ENCODE measurements at regions not wholly inside any gene's neighbourhood (a gene's known extent, or its start where the extent isn't known, plus 50 kb on each side); places are given as distances from the start of the nearest gene placed in this dataset.

DNA sequence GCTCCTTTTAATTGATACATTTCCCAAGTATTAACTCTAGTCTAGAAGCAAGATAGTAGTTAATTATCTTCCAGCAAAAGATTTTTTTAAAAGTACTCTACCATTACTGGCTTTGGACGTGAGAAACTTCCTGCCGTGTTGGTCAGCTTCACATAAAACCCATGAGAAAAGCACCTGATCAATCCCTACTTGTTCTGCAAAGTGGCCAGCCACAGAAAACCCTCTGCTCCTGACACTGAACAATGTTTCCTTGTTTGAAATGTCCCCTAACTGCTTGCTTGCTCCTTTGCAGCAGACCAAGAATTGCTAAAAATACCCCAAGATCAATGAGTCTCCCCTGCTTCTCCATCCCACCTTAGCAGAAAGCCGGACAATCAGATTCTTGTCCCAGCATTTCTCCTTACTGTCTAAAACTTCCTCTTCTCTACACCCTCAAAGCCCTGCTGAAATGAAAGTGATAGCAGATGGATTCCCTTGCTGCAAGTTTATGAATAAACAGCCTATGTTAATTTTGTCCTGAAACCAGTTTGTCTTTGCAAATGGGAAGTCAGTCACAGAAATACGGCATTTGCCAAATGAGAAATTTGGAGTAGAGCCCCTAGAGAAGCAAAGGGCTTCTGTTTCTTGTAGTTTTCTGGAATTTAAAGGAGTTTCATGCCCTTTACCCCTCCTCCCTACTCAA is 207.1 kb upstream of the ARHGAP20 start:
- Histone ChIP-seq H3K9ac (no peak overlapping the region), H3K79me2 (no peaks in the 10 kb centered on the region), H3K4me3 (ENCODE audit: low read depth, low read length) (no peak overlapping the region), H2AFZ (no peak overlapping the region), H3K27me3 (ENCODE audit: control insufficient read depth, insufficient read depth, low read length) (no peaks in the 10 kb centered on the region), H3K4me2 (ENCODE audit: low read length) (no peak overlapping the region), H3K36me3 (ENCODE audit: control insufficient read depth, insufficient read depth, low read length) (no peaks in the 10 kb centered on the region), H3K27ac (no peak overlapping the region), H3K9me3 (ENCODE audit: control insufficient read depth, low read length) (no peaks in the 10 kb centered on the region), H3K4me1 (no peaks in the 10 kb centered on the region)
- TF ChIP-seq, protein P1, sequence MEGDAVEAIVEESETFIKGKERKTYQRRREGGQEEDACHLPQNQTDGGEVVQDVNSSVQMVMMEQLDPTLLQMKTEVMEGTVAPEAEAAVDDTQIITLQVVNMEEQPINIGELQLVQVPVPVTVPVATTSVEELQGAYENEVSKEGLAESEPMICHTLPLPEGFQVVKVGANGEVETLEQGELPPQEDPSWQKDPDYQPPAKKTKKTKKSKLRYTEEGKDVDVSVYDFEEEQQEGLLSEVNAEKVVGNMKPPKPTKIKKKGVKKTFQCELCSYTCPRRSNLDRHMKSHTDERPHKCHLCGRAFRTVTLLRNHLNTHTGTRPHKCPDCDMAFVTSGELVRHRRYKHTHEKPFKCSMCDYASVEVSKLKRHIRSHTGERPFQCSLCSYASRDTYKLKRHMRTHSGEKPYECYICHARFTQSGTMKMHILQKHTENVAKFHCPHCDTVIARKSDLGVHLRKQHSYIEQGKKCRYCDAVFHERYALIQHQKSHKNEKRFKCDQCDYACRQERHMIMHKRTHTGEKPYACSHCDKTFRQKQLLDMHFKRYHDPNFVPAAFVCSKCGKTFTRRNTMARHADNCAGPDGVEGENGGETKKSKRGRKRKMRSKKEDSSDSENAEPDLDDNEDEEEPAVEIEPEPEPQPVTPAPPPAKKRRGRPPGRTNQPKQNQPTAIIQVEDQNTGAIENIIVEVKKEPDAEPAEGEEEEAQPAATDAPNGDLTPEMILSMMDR (IDR thresholded peaks at IDR 0.05): no peak

DNA sequence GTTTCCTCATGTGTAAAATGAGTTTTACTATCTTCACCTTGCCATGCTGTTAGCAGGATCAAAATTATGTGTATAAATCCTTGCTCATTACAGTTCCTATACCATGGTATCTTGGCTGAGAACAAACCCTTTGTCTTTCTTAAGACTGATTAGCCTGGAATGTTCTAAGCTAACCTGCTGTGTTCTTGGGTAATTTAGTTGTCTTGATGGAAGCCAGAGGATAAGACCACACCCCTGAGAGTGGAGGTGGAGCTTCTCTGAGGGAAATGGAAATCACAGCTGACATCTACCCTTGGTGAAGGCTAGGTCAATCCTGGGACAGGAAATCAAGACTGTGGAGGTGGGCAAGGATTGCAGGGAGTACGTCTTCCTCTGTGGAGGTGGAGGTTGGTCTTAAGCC is 206.1 kb upstream of the ARHGAP20 start:
- H3K9me3 ChIP-seq (ENCODE audit: control insufficient read depth, low read length): no peaks in the 10 kb centered on the region
- TF ChIP-seq, protein P1 (IDR thresholded peaks at IDR 0.05): no peak
- no peak overlapping the region for H3K4me3 ChIP-seq (ENCODE audit: low read depth, low read length)
- no peaks in the 10 kb centered on the region for H3K36me3 ChIP-seq (ENCODE audit: control insufficient read depth, insufficient read depth, low read length)
- H3K4me1 ChIP-seq: no peaks in the 10 kb centered on the region
- no peak overlapping the region for H3K4me2 ChIP-seq (ENCODE audit: low read length)
- no peak overlapping the region for H3K9ac ChIP-seq
- no peak overlapping the region for H3K27ac ChIP-seq
- no peaks in the 10 kb centered on the region for H3K79me2 ChIP-seq
- H3K27me3 ChIP-seq (ENCODE audit: control insufficient read depth, insufficient read depth, low read length): no peaks in the 10 kb centered on the region
- H2AFZ ChIP-seq: no peak overlapping the region

DNA sequence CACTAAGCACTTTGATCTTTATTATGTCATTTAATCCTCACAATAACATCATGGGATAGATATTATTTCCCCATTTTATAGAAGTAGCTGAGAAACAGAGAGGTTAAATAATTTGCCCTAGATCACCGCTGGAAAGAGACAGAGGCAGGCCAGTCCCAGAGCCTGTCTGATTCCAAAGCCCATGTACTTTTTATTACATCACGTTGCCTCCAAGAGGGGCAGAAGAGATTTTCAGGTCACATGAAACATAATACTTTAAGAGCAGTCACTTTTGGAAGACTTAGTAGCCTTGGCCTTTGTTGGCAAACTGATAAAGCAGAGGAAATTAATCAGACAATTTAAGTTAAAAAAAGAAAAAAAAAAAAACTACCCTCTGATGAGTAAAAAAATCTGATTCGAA is 200.2 kb upstream of the ARHGAP20 start:
- TF ChIP-seq, protein P1 (IDR thresholded peaks at IDR 0.05): no peak
- Histone ChIP-seq H2AFZ (no peak overlapping the region), H3K9ac (no peak overlapping the region), H3K36me3 (ENCODE audit: control insufficient read depth, insufficient read depth, low read length) (no peaks in the 10 kb centered on the region), H3K27ac (no peak overlapping the region), H3K9me3 (ENCODE audit: control insufficient read depth, low read length) (no peaks in the 10 kb centered on the region), H3K27me3 (ENCODE audit: control insufficient read depth, insufficient read depth, low read length) (no peaks in the 10 kb centered on the region), H3K4me1 (no peaks in the 10 kb centered on the region), H3K4me2 (ENCODE audit: low read length) (no peak overlapping the region), H3K4me3 (ENCODE audit: low read depth, low read length) (no peak overlapping the region), H3K79me2 (no peaks in the 10 kb centered on the region)

DNA sequence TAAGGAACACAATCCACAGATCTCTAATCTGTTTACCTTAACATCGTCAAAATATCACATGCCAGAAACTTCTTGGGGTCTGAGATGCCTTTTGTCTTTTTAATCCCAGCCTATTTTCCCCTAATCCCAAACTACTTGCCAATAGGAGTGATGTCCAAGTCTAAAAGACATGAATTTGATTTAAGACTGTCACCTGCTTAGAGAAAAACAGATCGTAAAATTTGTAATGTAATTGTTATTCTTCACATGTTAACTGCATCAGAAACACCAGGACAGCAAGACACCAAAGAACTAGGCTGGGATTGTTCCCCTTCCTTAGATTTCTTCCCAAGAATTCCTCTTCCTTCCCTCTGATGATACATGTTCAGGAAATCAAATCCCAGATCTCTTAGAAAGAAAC is 198.1 kb upstream of the ARHGAP20 start:
- H3K4me3 ChIP-seq (ENCODE audit: low read depth, low read length): no peak overlapping the region
- H3K9me3 ChIP-seq (ENCODE audit: control insufficient read depth, low read length): no peaks in the 10 kb centered on the region
- no peaks in the 10 kb centered on the region for H3K27me3 ChIP-seq (ENCODE audit: control insufficient read depth, insufficient read depth, low read length)
- H3K4me2 ChIP-seq (ENCODE audit: low read length): no peak overlapping the region
- H3K4me1 ChIP-seq: no peaks in the 10 kb centered on the region
- H3K79me2 ChIP-seq: no peaks in the 10 kb centered on the region
- no peak overlapping the region for H3K9ac ChIP-seq
- TF ChIP-seq, protein P1 (IDR thresholded peaks at IDR 0.05): no peak
- H3K36me3 ChIP-seq (ENCODE audit: control insufficient read depth, insufficient read depth, low read length): no peaks in the 10 kb centered on the region
- no peak overlapping the region for H3K27ac ChIP-seq
- H2AFZ ChIP-seq: no peak overlapping the region

DNA sequence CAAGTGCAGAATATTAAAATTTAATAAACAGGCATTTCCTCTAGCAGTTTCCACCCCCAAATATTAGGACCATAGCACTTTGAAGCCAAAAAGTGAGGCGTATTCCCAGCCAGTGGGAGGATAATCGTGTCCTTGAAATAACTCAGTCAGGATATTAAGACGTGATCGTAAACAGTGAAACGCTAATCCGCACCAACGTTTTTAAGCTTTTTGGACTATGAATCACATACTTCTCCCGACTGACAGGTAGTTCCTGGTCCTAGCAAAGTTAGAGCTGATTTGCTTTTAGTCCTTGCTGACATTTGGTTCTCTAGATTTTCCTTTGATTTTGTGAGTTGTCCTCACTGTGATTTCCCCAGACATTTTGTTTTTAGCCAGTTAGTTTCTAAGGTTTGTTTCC is 197.1 kb upstream of the ARHGAP20 start:
- no peak overlapping the region for H3K4me2 ChIP-seq (ENCODE audit: low read length)
- no peak overlapping the region for H3K27ac ChIP-seq
- no peaks in the 10 kb centered on the region for H3K79me2 ChIP-seq
- no peak overlapping the region for H3K9ac ChIP-seq
- H3K9me3 ChIP-seq (ENCODE audit: control insufficient read depth, low read length): no peaks in the 10 kb centered on the region
- TF ChIP-seq, protein P1 (IDR thresholded peaks at IDR 0.05): no peak
- H3K4me1 ChIP-seq: no peaks in the 10 kb centered on the region
- no peak overlapping the region for H3K4me3 ChIP-seq (ENCODE audit: low read depth, low read length)
- no peaks in the 10 kb centered on the region for H3K36me3 ChIP-seq (ENCODE audit: control insufficient read depth, insufficient read depth, low read length)
- no peak overlapping the region for H2AFZ ChIP-seq
- H3K27me3 ChIP-seq (ENCODE audit: control insufficient read depth, insufficient read depth, low read length): no peaks in the 10 kb centered on the region
